ENCODE measurements at regions not wholly inside any gene's neighbourhood (a gene's known extent, or its start where the extent isn't known, plus 50 kb on each side); places are given as distances from the start of the nearest gene placed in this dataset.
"Not testable (repeated sequence)": the region's sequence is repeated elsewhere in the genome, so short reads cannot be mapped to it uniquely, and the experiment has no call there.

- FAIRE-seq (no peak), DNase-seq (ENCODE audit: insufficient read length, low spot score) (no peak)
These were observed 286.4 kb upstream of the PRKD1 start for GRCh38 chr14:30214014-30214413.

- peak; percentile 97 for FAIRE-seq
These were observed 286.9 kb upstream of the PRKD1 start for GRCh38 chr14:30214461-30215090.

GRCh38 chr14:30218907-30219306 lies 291.3 kb upstream of the PRKD1 start:
- no peak for FAIRE-seq
- DNase-seq (ENCODE audit: insufficient read length, low spot score) = no peak

More at GRCh38 chr14:30214461-30215090, 286.9 kb upstream of the PRKD1 start:
- peak; percentile 60 for DNase-seq (ENCODE audit: insufficient read length, low spot score)

GRCh38 chr14:30221546-30221945 lies 293.9 kb upstream of the PRKD1 start:
- no peak for DNase-seq (ENCODE audit: insufficient read length, low spot score)
- peak; percentile 58 for FAIRE-seq

- FAIRE-seq = peak; percentile 94
- peak; percentile 72 for DNase-seq (ENCODE audit: insufficient read length, low spot score)
These were observed 295.7 kb upstream of the PRKD1 start for GRCh38 chr14:30223385-30223785.

- FAIRE-seq (no peak), DNase-seq (ENCODE audit: insufficient read length, low spot score) (no peak)
These were observed 296.3 kb upstream of the PRKD1 start for GRCh38 chr14:30223966-30224365.

- FAIRE-seq (no peak), DNase-seq (ENCODE audit: insufficient read length, low spot score) (no peak)
These were observed 297.5 kb upstream of the PRKD1 start for GRCh38 chr14:30225176-30225575.

GRCh38 chr14:30227436-30227835 lies 299.8 kb upstream of the PRKD1 start:
- FAIRE-seq (no peak), DNase-seq (ENCODE audit: insufficient read length, low spot score) (no peak)

GRCh38 chr14:30227876-30228275 lies 300.2 kb upstream of the PRKD1 start:
- peak; percentile 8 for DNase-seq (ENCODE audit: insufficient read length, low spot score)
- FAIRE-seq = peak; percentile 28

- no peak for DNase-seq (ENCODE audit: insufficient read length, low spot score)
- FAIRE-seq = no peak
These were observed 303.1 kb upstream of the PRKD1 start for GRCh38 chr14:30230719-30231118.

- FAIRE-seq (peak; percentile 49), DNase-seq (ENCODE audit: insufficient read length, low spot score) (no peak)
These were observed 307.3 kb upstream of the PRKD1 start for GRCh38 chr14:30234966-30235365.

GRCh38 chr14:30235485-30235884 lies 307.8 kb upstream of the PRKD1 start:
- no peak for FAIRE-seq

GRCh38 chr14:30238936-30239335 lies 311.3 kb upstream of the PRKD1 start:
- peak; percentile 49 for FAIRE-seq
- DNase-seq (ENCODE audit: insufficient read length, low spot score) = no peak

More at GRCh38 chr14:30235485-30235884, 307.8 kb upstream of the PRKD1 start:
- no peak for DNase-seq (ENCODE audit: insufficient read length, low spot score)

GRCh38 chr14:30240018-30240417 lies 312.4 kb upstream of the PRKD1 start:
- no peak for FAIRE-seq
- DNase-seq (ENCODE audit: insufficient read length, low spot score) = no peak

- DNase-seq (ENCODE audit: insufficient read length, low spot score) = no peak
- no peak for FAIRE-seq
These were observed 313.0 kb upstream of the PRKD1 start for GRCh38 chr14:30240685-30241084.

GRCh38 chr14:30242744-30243143 lies 315.1 kb upstream of the PRKD1 start:
- DNase-seq (ENCODE audit: insufficient read length, low spot score) = no peak
- no peak for FAIRE-seq

- FAIRE-seq (no peak), DNase-seq (ENCODE audit: insufficient read length, low spot score) (no peak)
These were observed 315.6 kb upstream of the PRKD1 start for GRCh38 chr14:30243207-30243606.

GRCh38 chr14:30243805-30244204 lies 315.2 kb upstream of the G2E3 start:
- FAIRE-seq = no peak

GRCh38 chr14:30244348-30244747 lies 314.6 kb upstream of the G2E3 start:
- not testable (repeated sequence) for DNase-seq (ENCODE audit: insufficient read length, low spot score); FAIRE-seq

More at GRCh38 chr14:30243805-30244204, 315.2 kb upstream of the G2E3 start:
- peak; percentile 6 for DNase-seq (ENCODE audit: insufficient read length, low spot score)

GRCh38 chr14:30251017-30251416 lies 307.9 kb upstream of the G2E3 start:
- no peak for DNase-seq (ENCODE audit: insufficient read length, low spot score)
- FAIRE-seq = no peak

- DNase-seq (ENCODE audit: insufficient read length, low spot score) (no peak), FAIRE-seq (no peak)
These were observed 307.3 kb upstream of the G2E3 start for GRCh38 chr14:30251557-30252100.

GRCh38 chr14:30252151-30252550 lies 306.8 kb upstream of the G2E3 start:
- DNase-seq (ENCODE audit: insufficient read length, low spot score) = no peak
- no peak for FAIRE-seq
